HFFc6 (cell line): ENCODE measurements at regions not wholly inside any gene's neighbourhood (a gene's known extent, or its start where the extent isn't known, plus 50 kb on each side); places are given as distances from the start of the nearest gene placed in this dataset.
A peak's percentile ranks its signal among the peaks of the same experiment; 100 is the strongest.

ENCODE experiments used
- DNase-seq: peaks from one replicate; pipeline ENCODE4 v3.0.0-alpha.2; 2018
- H3K27ac Mint-ChIP-seq: 2 replicates; pipeline ENCODE4 v1.8.0; 2020; ENCODE audit warnings: mild to moderate bottlenecking, mixed read lengths
- H3K27me3 Mint-ChIP-seq: 2 replicates; pipeline ENCODE4 v1.8.0; 2021; ENCODE audit warnings: mild to moderate bottlenecking, moderate library complexity, mixed read lengths; ENCODE audit not compliant: insufficient read depth
- H3K36me3 Mint-ChIP-seq: 2 replicates; pipeline ENCODE4 v1.8.0; 2021; ENCODE audit warnings: low read depth, mixed read lengths
- H3K4me1 Mint-ChIP-seq: 2 replicates; pipeline ENCODE4 v1.8.0; 2020; ENCODE audit warnings: low read depth, mixed read lengths
- H3K4me3 Mint-ChIP-seq: 2 replicates; pipeline ENCODE4 v1.8.0; 2020; ENCODE audit warnings: mild to moderate bottlenecking, moderate library complexity, mixed read lengths
- H3K9me3 Mint-ChIP-seq: 2 replicates; pipeline ENCODE4 v1.8.0; 2020; ENCODE audit warnings: mild to moderate bottlenecking, mixed read lengths
- TF ChIP-seq, protein P1 (sequence below): fragments of 200-600 bp; sonication (generic); IDR thresholded peaks from 2 replicates; pipeline ENCODE4 v1.5.0; 2021; ENCODE audit warnings: antibody characterized with exemption, mild to moderate bottlenecking

DNA sequence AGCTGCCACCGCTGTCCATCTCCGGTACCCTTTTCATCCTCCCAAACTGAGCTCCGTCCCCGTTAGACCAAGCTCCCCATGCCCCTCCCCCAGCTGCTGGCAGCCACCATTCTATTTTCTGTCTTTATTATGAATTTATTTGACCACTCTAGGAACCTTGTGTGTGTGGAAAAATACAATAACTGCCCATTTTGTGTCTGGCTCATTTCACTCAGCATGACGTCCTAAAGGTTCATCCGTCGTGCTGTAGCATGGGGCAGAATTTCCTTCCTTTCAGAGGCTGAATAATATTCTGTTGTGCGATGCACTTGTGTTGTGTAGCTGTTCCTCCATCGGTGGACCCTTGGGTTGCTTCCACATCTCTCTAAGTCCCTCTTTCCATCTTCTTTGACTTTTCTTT lies 263.1 kb downstream of the SEC14L1 start:
- H3K9me3 Mint-ChIP-seq: no peaks in the 10 kb centered on the region
- peaks cover 33% of the 10 kb centered on the region for H3K36me3 Mint-ChIP-seq
- TF ChIP-seq, protein P1, sequence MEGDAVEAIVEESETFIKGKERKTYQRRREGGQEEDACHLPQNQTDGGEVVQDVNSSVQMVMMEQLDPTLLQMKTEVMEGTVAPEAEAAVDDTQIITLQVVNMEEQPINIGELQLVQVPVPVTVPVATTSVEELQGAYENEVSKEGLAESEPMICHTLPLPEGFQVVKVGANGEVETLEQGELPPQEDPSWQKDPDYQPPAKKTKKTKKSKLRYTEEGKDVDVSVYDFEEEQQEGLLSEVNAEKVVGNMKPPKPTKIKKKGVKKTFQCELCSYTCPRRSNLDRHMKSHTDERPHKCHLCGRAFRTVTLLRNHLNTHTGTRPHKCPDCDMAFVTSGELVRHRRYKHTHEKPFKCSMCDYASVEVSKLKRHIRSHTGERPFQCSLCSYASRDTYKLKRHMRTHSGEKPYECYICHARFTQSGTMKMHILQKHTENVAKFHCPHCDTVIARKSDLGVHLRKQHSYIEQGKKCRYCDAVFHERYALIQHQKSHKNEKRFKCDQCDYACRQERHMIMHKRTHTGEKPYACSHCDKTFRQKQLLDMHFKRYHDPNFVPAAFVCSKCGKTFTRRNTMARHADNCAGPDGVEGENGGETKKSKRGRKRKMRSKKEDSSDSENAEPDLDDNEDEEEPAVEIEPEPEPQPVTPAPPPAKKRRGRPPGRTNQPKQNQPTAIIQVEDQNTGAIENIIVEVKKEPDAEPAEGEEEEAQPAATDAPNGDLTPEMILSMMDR: no peak
- H3K27me3 Mint-ChIP-seq: peaks cover 10% of the 10 kb centered on the region
- H3K4me1 Mint-ChIP-seq: peaks cover 78% of the 10 kb centered on the region
- H3K4me3 Mint-ChIP-seq: peak overlapping the region; percentile 72
- DNase-seq: no peak
- H3K27ac Mint-ChIP-seq: peak overlapping the region; percentile 95

DNA sequence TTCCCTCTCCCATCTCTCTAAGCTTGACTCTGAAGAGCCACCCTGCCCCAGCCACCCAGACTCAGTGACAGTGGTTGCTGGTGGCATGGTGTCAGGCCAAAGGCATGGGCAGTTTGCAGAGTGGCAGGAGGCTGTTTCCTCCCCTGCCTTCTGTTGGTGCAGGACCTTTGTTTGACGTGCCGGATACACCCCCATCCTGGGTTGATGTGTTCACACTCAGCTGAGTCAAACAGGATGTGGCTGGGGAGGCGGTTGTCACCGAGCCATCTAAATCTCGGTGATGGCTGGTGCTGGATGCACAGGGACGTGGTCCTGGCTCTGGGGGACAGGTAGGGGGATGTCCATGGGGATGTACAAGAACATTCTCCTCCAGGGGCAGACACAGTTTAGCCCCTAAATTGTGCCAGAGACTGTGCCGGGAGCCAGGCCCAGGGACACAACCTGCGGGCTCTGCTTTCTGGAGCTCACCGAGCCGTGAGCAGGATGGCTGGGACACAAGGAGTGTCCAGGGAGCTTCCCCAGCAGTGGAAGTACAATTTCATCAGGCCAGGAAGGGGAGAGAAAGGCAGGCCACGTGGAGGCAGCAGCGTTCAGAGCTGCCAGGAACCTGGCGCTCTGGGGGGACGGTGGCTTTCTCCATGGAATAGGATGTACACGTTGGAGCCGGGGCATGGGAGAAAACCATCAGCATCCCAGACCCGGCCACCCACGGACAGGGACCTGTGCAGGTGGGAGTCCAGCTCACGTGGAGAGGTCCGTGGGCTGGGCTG lies 264.2 kb downstream of the SEC14L1 start:
- TF ChIP-seq, protein P1: no peak
- Mint-ChIP-seq H3K4me3 (peak overlapping the region; percentile 72), H3K9me3 (no peaks in the 10 kb centered on the region), H3K27me3 (peaks cover 10% of the 10 kb centered on the region), H3K27ac (peak overlapping the region; percentile 95), H3K4me1 (peaks cover 77% of the 10 kb centered on the region), H3K36me3 (peaks cover 32% of the 10 kb centered on the region)
- DNase-seq: peak; percentile 73

DNA sequence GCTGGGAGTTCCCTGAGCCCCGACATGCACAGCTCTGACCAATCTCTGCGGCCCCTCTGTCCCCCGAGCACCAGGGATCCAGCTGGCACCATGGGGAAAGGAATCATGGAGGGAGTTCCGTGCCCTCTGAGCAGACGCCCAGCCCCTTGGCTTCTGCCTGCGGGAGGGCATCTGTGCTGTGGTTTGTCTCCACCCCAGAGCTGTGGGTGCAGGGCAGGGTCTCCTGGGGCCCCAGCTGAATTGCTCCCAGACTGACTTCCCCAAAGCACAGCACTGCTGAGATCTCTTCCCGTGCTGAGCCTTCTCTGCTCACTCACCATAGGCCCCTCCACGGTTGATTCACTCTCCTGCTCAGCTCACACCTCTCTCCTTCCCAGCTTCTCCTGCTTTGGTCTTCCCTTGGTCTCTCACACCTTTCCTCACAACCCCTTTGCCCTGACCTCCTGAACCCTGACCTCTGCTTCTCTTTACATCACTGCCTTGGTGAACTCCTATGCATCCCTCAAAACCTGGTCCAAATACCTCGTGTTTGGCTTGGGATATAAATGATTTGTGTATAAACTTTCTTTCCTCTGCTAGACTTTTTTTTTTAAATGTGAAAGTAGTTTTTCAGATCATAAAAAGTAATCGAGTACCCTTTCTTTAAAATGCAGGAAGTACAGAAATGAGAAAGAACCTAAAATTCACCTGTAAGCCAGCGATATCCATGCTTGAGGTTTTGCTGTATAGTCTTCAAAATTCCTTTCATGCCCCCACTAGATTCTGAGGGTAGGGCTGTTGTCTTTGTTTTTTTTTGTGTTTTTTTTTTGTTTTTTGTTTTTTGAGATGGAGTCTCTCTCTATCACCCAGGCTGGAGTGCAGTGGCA lies 265.3 kb downstream of the SEC14L1 start:
- Mint-ChIP-seq H3K9me3 (no peaks in the 10 kb centered on the region), H3K4me3 (peak overlapping the region; percentile 58; the same call in 1 of the 2 replicates), H3K27me3 (peaks cover 14% of the 10 kb centered on the region), H3K36me3 (peaks cover 40% of the 10 kb centered on the region), H3K4me1 (peaks cover 77% of the 10 kb centered on the region), H3K27ac (peak overlapping the region; percentile 95)
- DNase-seq: no peak
- TF ChIP-seq, protein P1: no peak

DNA sequence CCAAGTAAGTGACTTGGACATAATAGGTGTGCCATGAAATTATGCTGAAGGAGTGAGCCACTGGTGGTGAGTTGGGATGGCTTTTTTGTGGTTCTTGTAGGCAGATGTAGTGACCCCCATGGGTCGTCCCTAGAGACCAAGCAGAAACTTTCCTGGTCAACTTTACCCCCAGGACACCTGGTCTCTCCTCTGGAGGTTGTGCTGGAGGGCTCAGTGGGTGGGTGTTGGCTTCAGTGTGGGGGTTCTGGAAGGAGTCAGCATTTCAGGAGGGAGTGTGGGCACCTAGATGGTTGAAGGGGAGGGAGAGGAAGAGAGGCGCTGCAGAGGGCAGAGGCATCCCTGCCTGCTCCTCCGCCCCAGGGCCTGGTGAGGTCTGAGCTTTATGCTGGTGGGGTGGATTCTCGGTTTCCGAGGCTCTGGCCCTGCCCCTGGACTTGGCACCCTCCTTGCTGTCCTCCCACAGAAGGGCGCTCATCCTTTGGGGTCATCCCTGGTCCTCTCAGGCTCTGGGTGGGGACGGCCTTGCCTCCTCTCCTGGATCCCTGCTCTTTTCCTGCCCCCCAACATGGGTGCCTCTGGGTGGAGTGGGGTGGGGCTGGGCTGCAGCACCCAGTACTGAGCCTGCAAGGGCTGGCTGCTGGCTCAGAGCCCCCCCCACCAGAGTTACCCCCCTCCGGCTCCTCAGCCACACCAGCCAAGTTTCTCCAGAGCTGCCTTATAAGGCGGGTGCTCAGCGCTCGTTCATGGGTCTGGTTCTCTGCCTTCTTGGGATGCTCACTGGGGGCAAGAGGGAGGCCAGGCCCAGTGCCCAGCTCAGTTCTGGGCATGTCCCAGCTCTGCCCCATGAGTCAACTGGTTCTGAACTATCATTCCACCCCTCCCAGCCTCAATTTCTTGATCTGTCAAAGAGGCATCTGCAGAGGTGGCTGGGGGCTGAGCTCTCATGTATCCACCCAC lies 266.8 kb downstream of the SEC14L1 start:
- DNase-seq: no peak
- TF ChIP-seq, protein P1: no peak
- peaks cover 17% of the 10 kb centered on the region for H3K27me3 Mint-ChIP-seq
- H3K9me3 Mint-ChIP-seq: peaks cover 6% of the 10 kb centered on the region
- peaks cover 80% of the 10 kb centered on the region for H3K4me1 Mint-ChIP-seq
- peak overlapping the region; percentile 25; the same call in 1 of the 2 replicates for H3K4me3 Mint-ChIP-seq
- peaks cover 45% of the 10 kb centered on the region for H3K36me3 Mint-ChIP-seq
- peak overlapping the region; percentile 69 for H3K27ac Mint-ChIP-seq

DNA sequence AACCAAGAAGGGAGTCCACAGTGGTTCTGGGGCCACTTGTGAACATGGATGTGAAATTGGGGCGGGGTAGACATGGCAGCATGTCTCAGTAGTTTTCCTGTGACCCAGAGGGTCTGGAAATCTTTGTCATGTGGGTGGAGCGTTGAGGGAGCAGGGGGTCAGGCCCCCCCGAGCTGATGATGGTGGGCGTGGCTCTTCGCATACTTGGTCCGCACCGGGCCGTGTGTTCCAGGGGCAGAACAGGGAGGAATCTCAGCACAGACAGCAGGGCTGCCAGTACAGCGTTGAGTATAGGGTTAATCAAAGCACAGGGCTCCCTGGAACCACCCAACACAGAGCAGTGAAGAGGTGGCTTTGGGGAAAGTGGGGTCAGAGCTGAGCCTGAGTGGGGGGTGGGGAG lies 267.5 kb downstream of the SEC14L1 start:
- peaks cover 45% of the 10 kb centered on the region for H3K36me3 Mint-ChIP-seq
- H3K27me3 Mint-ChIP-seq: peaks cover 19% of the 10 kb centered on the region
- peak overlapping the region; percentile 25; the same call in 1 of the 2 replicates for H3K4me3 Mint-ChIP-seq
- no peak for DNase-seq
- peaks cover 87% of the 10 kb centered on the region for H3K4me1 Mint-ChIP-seq
- H3K9me3 Mint-ChIP-seq: peaks cover 13% of the 10 kb centered on the region
- peak overlapping the region; percentile 69; the same call in 1 of the 2 replicates for H3K27ac Mint-ChIP-seq
- TF ChIP-seq, protein P1: no peak
